Testis (tissue), 2 donors: ENCODE measurements at regions not wholly inside any gene's neighbourhood (a gene's known extent, or its start where the extent isn't known, plus 50 kb on each side); places are given as distances from the start of the nearest gene placed in this dataset.

Experiments used
- DNase-seq: peaks from one replicate; pipeline ENCODE4 v3.0.0-alpha.2; 2019
- H3K27ac ChIP-seq, 2 donors: fragments of 200-600 bp; sonication (generic); one replicate each; pipeline ENCODE4 v1.5.1; 2019
- H3K27me3 ChIP-seq: fragments of 200-600 bp; sonication (generic); one replicate; pipeline ENCODE4 v1.5.1; 2019
- H3K36me3 ChIP-seq: fragments of 200-600 bp; sonication (generic); one replicate; pipeline ENCODE4 v1.5.1; 2017; ENCODE audit warnings: low read depth; ENCODE audit errors: missing control alignments
- H3K4me1 ChIP-seq: fragments of 200-600 bp; sonication (generic); one replicate; pipeline ENCODE4 v1.5.1; 2019
- H3K4me3 ChIP-seq, 2 donors: fragments of 200-600 bp; sonication (generic); one replicate each; pipeline ENCODE4 v1.5.1; 2017 to 2019
- H3K9me3 ChIP-seq: fragments of 200-600 bp; sonication (generic); one replicate; pipeline ENCODE4 v1.5.1; 2017
- POLR2A ChIP-seq: fragments of 450-650 bp; IDR thresholded peaks from one replicate; pipeline ENCODE4 v1.6.1; 2017; ENCODE audit warnings: antibody characterized with exemption, mild to moderate bottlenecking, moderate library complexity
- WGBS, 2 donors: methylation state at CpG; one replicate each; pipeline ENCODE4 v1.1.5; 2018; 5-methylcytosine and 5-hydroxymethylcytosine counted together
- intact Hi-C: fragments of 100-400 bp; cut with DNase I; formaldehyde crosslinking; loops from one replicate; pipeline ENCODE4 v1.15.1; 2023; ENCODE audit warnings: low total_unique reads
- TF ChIP-seq, protein P1 (sequence below), 3 experiments: fragments of 450-650 bp in 2 of 3; fragments of 200-600 bp in 1 of 3; sonication (generic) in 1 of 3; IDR thresholded peaks; one replicate each; pipeline ENCODE4 v1.5.1; 2016 to 2019; ENCODE audit warnings: antibody characterized with exemption in 3 of 3, mild to moderate bottlenecking in 2 of 3, moderate library complexity in 1 of 3

DNA sequence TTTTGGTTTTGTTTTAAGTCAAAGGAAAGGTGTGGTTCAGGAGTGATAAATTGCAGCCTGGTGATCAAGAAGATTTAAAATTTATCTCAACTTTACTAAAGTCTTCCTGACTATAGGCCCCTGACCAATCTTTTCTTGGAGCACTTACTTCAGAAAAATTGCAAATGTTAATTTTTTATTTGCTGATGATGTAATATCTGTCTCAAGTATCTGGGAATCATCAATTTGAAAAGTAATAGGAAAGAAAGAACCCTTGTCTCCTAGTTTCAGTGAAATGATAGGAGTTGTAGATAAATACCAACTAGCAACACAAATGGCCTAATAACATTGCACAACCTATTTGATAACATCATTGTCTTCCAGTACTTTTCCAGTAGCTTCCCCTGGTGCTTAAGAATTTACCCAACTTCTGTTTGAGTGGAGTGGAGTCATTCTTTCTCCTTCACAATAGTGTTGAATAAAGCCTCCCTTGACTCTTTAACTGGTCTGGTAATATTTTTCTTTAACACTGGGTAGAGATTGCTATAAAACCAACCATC, 648.3 kb upstream of the ADGRB3 start:
- no peaks in the 10 kb centered on the region for H3K9me3 ChIP-seq
- intact Hi-C loops: no loop called here
- H3K27ac ChIP-seq: no peak overlapping the region
- H3K27me3 ChIP-seq: no peaks in the 10 kb centered on the region
- no peak for TF ChIP-seq POLR2A
- TF ChIP-seq, protein P1, sequence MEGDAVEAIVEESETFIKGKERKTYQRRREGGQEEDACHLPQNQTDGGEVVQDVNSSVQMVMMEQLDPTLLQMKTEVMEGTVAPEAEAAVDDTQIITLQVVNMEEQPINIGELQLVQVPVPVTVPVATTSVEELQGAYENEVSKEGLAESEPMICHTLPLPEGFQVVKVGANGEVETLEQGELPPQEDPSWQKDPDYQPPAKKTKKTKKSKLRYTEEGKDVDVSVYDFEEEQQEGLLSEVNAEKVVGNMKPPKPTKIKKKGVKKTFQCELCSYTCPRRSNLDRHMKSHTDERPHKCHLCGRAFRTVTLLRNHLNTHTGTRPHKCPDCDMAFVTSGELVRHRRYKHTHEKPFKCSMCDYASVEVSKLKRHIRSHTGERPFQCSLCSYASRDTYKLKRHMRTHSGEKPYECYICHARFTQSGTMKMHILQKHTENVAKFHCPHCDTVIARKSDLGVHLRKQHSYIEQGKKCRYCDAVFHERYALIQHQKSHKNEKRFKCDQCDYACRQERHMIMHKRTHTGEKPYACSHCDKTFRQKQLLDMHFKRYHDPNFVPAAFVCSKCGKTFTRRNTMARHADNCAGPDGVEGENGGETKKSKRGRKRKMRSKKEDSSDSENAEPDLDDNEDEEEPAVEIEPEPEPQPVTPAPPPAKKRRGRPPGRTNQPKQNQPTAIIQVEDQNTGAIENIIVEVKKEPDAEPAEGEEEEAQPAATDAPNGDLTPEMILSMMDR (IDR thresholded peaks at IDR 0.05): no peak
- no peak overlapping the region for H3K4me3 ChIP-seq
- no peak for DNase-seq
- H3K4me1 ChIP-seq: no peaks in the 10 kb centered on the region
- H3K36me3 ChIP-seq: no peaks in the 10 kb centered on the region

DNA sequence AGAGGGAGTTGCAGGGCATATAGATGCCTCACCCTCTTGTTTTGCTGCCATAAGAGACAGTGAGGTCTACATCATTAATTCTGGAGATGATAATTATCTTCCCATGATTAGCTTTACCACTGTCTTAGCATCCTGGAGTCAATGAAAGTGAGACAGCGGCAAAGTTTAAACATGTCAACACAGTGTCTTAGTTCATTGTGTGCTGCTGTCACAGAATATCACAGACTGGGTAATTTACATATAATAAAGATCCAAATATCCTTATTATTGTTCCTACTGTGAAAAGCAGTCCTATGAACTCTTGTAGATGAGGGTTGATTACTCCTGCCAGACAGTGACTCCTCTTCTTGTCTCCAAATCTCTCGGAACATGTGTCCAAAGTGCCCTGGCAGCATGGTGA, 658.6 kb upstream of the ADGRB3 start:
- no peaks in the 10 kb centered on the region for H3K27me3 ChIP-seq
- no peaks in the 10 kb centered on the region for H3K9me3 ChIP-seq
- no peak overlapping the region for H3K4me3 ChIP-seq
- no peak for DNase-seq
- H3K4me1 ChIP-seq: no peaks in the 10 kb centered on the region
- intact Hi-C loops: no loop called here
- WGBS, 2 donors: 87 to 99% methylated on average over 2 of the region's 2 CpGs
- no peak overlapping the region for H3K27ac ChIP-seq
- no peaks in the 10 kb centered on the region for H3K36me3 ChIP-seq
- TF ChIP-seq, protein P1 (IDR thresholded peaks at IDR 0.05): no peak
- TF ChIP-seq POLR2A: no peak

DNA sequence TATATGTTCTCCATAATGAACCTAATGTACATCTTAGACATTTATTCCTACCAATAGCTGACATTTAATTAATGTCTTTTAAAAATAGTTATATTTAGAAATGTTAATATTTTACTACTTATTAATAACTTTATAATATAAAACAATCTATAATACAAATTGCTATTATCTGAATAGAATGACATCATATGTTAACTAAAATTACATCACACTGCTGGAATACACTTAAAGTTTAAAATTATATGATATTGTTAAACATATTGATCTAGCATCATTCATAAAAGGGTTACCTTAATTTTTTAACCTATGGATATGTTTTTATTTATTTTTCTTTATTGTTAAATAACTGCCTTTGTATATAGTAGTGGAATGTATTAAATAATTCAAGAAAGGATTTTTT, 660.2 kb upstream of the ADGRB3 start:
- H3K27me3 ChIP-seq: no peaks in the 10 kb centered on the region
- no peak for TF ChIP-seq POLR2A
- TF ChIP-seq, protein P1 (IDR thresholded peaks at IDR 0.05): no peak
- H3K4me3 ChIP-seq: no peak overlapping the region
- no peaks in the 10 kb centered on the region for H3K4me1 ChIP-seq
- intact Hi-C loops: no loop called here
- DNase-seq: no peak
- no peaks in the 10 kb centered on the region for H3K9me3 ChIP-seq
- H3K27ac ChIP-seq: no peak overlapping the region
- H3K36me3 ChIP-seq: no peaks in the 10 kb centered on the region

DNA sequence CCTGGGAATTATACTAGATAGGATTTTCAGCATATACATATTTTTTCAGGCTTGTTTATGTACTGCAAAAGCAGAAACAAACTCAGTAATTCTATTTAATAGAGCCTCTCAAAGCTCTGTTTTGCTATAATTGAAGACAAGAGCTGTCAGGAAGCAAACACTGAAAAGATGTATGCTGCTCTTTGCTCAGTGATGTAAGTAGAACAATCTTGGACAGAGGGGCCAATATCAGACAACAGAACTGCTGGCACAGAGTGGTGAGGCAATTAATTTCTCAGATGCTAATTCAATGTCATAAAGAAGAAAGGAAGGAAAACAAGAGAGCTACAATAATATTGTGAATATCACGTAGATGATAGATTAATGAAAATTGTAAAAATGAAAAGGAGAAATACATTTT, 663.3 kb upstream of the ADGRB3 start:
- TF ChIP-seq, protein P1 (IDR thresholded peaks at IDR 0.05): no peak
- no peak for TF ChIP-seq POLR2A
- Histone ChIP-seq H3K27me3 (no peaks in the 10 kb centered on the region), H3K36me3 (no peaks in the 10 kb centered on the region), H3K4me3 (no peak overlapping the region), H3K27ac (no peak overlapping the region), H3K4me1 (no peaks in the 10 kb centered on the region), H3K9me3 (no peaks in the 10 kb centered on the region)
- intact Hi-C loops: no loop called here
- WGBS, 2 donors: 83% methylated on average over 1 of the region's 1 CpG
- no peak for DNase-seq

DNA sequence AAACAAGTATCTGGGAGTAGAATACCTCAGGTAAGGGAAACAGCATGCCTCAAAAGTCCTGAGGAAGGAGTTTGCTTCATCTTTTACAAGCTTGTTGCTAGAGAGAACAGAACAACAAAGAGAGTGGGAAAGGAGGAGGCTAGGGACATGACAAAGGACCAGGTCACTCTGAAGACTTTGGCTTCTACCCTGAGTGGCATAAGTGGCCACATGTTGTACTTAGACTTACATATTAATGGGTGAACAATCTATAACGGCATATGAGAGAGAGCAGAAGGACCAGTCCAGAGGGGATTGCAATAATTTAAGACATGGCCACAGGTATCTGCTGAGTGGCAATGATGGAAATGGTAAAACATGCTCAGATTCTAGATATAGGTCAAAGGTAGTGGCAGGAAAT, 668.3 kb upstream of the ADGRB3 start:
- 95 to 96% methylated on average over 1 of the region's 1 CpG for whole genome bisulfite sequencing, 2 donors
- TF ChIP-seq POLR2A: no peak
- TF ChIP-seq, protein P1 (IDR thresholded peaks at IDR 0.05): no peak
- no peak overlapping the region for H3K4me3 ChIP-seq
- no peaks in the 10 kb centered on the region for H3K9me3 ChIP-seq
- H3K27me3 ChIP-seq: no peaks in the 10 kb centered on the region
- intact Hi-C loops: no loop called here
- no peaks in the 10 kb centered on the region for H3K36me3 ChIP-seq
- no peaks in the 10 kb centered on the region for H3K4me1 ChIP-seq
- no peak for DNase-seq
- no peak overlapping the region for H3K27ac ChIP-seq
